Vagina (tissue), 2 donors: ENCODE measurements at regions not wholly inside any gene's neighbourhood (a gene's known extent, or its start where the extent isn't known, plus 50 kb on each side); places are given as distances from the start of the nearest gene placed in this dataset.

Source experiments
- CTCF ChIP-seq, 3 experiments: fragments of 450-650 bp in 2 of 3; fragments of 200-600 bp in 1 of 3; sonication (generic) in 1 of 3; IDR thresholded peaks; one replicate each; pipeline ENCODE4 v1.5.1; 2017 to 2019; ENCODE audit warnings: antibody characterized with exemption in 3 of 3, mild to moderate bottlenecking in 2 of 3, moderate library complexity in 2 of 3
- POLR2A ChIP-seq, 2 donors: fragments of 450-650 bp; IDR thresholded peaks; one replicate each; pipeline ENCODE4 v1.6.1; 2017; ENCODE audit warnings: antibody characterized with exemption in 2 of 2, mild to moderate bottlenecking in 2 of 2, moderate library complexity in 2 of 2
- POLR2AphosphoS5 ChIP-seq, 2 donors: sonication (generic); formaldehyde crosslinking; IDR thresholded peaks; one replicate each; pipeline ENCODE4 v1.9.0; 2017; ENCODE audit warnings: antibody characterized with exemption in 2 of 2, mild to moderate bottlenecking in 2 of 2, low read depth in 1 of 2; ENCODE audit not compliant: insufficient read depth in 1 of 2

- no peak for TF ChIP-seq CTCF (IDR thresholded peaks at IDR 0.05)
- no peak for TF ChIP-seq POLR2A (IDR thresholded peaks at IDR 0.05)
- TF ChIP-seq POLR2AphosphoS5 (IDR thresholded peaks at IDR 0.05; ENCODE audit: insufficient read depth in 1 of 2, low read depth in 1 of 2), result no peak
Observed at GRCh38 chr6:169144356-169144755, 109.3 kb downstream of the THBS2 start.
